OCI-M2 (cell line): ENCODE measurements at regions not wholly inside any gene's neighbourhood (a gene's known extent, or its start where the extent isn't known, plus 50 kb on each side); places are given as distances from the start of the nearest gene placed in this dataset.

ENCODE experiments used
- DNase-seq: peaks from one replicate; lab custom pipeline; 2025; ENCODE audit not compliant: unreplicated experiment; lab: John Stamatoyannopoulos, UW

DNA sequence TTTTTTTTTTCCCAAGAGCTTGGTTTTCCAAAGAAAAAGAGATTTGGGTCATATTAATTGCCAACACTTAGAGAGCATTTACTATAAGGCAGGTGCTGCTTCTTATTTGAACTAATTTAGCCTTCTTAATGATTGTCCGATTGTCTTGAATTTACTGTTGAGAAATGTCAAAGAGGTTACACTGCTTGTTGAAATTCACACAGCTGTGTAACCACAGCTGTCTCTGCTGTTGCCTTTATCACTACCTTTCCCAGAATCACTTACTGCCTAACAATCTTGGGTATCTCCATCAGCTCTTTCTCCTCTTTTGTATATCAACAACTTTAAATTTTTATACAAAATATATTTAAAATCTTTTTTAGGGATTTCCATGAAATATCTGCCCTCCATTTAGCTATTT lies 115.6 kb downstream of the UCHL5 start:
- DNase-seq, result no peak

DNA sequence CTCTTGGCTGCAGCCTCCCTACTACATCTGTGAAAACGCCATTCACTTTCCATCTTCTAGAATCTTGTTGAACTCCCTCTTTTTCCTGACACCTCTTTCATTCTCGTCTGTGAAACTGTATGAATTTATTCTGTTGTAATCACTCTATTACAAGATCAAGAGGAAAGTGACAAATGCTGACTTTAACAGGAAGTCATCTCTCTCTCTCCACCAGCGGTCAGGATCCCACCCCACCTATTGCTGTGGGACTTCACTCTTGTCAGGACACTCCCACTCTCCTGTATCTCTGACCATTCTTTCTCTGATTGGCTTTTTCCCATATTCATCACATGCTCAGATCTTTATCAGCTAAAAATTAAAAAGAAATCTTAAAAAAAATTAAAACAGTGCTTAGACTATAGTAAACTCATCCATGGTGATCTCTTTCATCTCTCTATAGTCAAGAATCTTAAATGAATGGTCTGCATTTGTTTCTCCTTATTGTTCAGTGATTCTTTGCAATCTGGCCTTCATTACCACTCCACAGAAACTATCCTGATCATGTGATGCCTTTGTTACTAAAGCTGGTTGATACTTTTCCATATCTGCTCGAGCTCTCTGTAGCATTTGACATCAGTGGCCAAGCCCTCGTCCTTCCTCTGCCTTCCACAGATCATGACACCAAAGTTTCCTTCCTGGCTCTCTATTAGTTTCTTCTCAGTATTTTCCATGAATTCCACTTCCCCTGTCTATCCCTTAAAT lies 113.6 kb downstream of the UCHL5 start:
- DNase-seq, result no peak

DNA sequence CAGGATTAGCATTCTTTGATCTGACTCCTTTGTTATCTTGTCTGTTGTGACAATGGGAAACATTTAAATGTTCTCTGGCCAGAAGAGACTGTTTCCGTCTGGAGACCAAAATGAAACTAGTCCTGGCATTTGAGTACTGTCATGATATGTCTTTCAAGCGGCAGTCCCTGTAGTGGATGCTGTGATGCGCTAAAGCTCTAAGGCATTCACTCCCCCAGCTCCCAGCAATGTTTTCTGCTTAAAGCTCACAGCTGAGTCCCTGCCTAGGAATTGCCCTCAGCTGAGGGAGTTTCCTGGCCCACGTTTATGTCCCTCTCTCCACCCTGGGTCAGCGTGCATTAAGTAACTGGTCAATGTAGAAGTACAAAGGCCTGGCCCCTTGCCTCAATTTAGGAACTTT lies 109.4 kb downstream of the UCHL5 start:
- no peak for DNase-seq

DNA sequence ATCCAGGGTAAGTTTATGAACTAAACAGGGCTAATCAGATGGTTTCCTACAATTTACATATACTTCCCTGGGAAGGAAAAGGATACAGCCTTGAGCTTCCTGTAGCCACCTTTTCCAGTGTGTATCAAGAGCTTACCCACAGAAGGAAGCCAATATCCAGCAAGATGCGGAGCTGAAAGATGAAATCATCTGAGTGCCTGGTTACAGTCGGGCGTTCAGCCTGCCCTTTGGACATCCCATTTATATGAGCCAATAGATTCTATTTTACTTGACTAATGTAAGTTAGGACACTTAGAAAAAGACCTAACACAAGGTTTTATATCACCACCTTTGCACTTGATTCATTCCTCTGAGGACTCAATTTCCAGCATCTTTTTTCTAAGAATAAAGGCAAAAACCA lies 108.2 kb downstream of the UCHL5 start:
- DNase-seq, result no peak

DNA sequence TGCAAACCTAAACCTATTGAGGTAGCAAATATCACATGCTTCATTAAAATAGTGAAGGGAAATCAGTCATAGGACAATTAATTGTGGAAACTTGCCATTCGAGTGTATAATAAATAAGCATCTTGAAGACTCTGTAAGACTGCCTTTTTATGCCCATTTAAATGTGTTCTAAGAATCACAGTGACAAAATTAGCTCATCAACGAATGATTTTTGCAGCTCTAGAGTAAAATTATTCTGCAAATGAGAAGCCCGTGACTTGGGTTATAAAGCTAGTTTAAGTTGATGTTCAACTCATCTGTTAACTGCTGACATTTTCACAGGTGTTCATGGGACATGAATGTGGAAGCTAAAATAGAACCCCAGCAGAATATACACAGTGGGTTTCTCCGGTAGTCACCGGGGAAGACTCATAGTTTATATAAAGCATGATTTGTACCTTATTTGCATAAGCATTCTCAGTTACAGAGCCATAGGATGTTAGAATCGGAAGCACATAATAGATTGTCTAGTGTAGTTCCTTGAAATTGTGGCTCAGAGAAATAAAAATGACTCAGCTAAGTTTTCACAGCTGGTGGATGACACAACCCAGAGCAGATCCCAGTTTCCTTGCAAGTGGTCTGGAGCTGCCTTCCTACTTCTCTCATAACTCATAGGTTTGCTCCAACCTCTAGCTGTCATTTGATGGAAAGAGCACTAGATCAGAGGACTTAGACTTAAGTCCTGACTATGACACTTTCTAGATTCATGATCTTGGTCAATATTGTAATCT lies 107.3 kb downstream of the UCHL5 start:
- DNase-seq, result no peak

DNA sequence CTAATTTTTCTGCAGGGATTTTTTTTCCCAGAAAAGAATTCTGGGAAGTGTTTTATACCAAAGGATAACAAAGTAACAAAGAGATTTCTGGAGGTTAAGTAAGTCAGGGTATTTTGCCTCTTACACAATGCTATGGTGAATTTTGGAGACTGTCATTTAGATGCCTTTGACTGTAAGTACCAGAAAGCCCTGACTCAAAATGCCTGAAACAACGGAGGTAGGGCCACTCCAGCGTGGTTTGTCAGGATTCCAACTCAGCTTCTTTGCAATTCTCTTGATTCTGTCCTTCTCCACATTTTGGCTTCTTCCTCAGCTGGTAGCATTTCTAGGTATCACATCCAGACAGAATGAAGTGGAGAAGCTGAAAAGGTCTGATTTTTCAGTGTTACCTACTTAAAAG lies 106.5 kb downstream of the UCHL5 start:
- no peak for DNase-seq

DNA sequence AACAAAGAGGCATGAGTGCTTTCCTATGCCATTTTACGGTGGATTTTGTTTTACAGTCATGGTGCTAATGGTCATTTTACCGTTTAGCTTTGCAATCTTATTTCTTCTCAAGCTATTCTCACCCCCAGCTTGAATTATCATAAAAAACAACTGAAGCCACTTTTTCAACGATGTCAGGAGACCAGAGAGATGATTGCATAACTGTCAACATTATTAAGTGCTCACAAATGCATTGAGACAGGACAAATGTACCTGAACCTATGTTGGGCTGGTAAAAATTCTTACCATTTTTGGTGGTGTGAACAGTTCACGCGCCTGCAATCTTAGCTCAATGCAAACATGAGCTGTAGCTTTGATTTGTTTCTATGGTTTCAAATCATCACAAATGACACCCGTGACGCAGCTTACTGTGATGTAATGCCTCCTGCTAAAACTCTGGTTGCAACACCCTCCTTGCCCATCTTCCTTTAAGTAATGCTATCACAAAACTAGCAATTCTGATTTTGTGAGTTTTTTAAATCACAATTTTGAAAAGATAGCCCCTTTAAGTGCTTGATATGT lies 104.4 kb downstream of the UCHL5 start:
- DNase-seq, result no peak

DNA sequence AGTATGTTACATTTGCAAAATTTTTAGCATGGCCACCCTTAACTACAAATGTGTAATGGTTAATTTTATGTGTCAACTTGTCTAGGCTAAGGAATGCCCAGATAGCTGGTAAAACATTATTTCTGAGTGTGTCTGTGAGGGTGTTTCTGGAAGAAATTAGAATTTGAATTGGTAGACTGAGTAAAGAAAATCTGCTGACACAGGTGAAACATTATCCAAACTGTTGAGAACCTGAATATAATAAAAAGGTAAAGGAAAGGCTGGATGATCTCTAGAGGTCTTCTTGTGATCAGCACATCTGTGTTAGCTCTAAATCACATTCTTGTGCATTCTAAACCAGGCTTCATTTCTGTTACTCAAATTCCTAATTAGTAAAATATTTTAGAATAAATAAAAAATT lies 100.8 kb downstream of the UCHL5 start:
- no peak for DNase-seq

DNA sequence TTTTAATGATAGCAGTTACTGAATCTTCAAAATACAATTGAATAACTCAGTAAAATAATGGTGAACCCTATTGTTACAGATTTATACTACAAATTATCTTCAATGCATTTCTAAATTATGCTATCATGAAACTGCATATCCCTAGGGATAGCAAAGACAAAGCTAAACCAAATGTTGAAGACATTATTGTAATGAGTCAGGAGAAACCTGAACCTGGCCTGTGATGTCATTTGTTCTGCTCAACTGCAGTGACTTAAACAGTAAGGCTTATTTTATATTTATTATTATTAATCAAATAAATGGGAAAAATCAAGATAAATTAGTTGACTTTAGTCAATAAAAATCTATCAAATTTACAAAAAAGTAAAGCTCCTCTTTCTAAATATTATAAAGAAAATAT lies 100.3 kb downstream of the UCHL5 start:
- DNase-seq, result no peak

DNA sequence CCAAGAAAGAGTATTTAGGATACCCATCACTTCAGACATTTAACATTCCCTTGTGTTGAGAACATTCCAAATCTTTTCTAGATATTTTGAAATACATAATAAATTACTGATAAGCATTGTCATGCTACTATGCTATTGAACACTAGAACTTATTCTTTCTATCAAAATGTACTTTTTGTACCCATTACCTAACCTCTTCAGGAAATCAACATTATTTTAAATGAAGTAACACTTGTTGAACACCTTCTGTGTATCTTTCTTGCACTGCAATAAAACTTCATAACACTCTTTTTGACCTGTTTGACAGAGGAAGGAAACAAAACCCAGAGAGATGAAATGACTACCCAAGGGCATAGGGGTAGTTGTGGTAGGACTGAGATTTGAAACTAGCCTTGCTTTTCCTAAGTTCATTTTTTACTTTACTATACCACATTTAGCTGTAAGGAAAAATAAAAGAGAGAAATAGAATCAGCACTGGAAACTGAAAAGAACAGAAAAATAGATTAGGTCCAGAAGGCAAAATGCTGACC lies 99.4 kb downstream of the UCHL5 start:
- no peak for DNase-seq
